ENCODE measurements at regions not wholly inside any gene's neighbourhood (a gene's known extent, or its start where the extent isn't known, plus 50 kb on each side); places are given as distances from the start of the nearest gene placed in this dataset.

- TF ChIP-seq ZNF785 (tag by site-specific recombination; IDR thresholded peaks at IDR 0.05) = no peak
- TF ChIP-seq REPIN1 (tag by site-specific recombination; IDR thresholded peaks at IDR 0.05; ENCODE audit: low read depth) = no peak
- no peak for TF ChIP-seq GLI4 (tag by site-specific recombination; IDR thresholded peaks at IDR 0.05)
Observed at GRCh38 chr7:10537764-10538163, 435.9 kb upstream of the PHF14 start (continued).

GRCh38 chr7:10557375-10557774 is 416.3 kb upstream of the PHF14 start:
- H3K4me1 ChIP-seq (ENCODE audit: control insufficient read depth, insufficient read depth, low read length) = no peaks in the 10 kb centered on the region
- no peaks in the 10 kb centered on the region for H3K9me3 ChIP-seq (ENCODE audit: control insufficient read depth, insufficient read depth, low read depth, low read length)
- CTCF ChIA-PET = no interaction called here
- H3K27ac ChIP-seq (ENCODE audit: extremely low read depth, low read depth, low read length) = no peak overlapping the region
- H3K36me3 ChIP-seq (ENCODE audit: control insufficient read depth in 2 of 2, insufficient read depth in 1 of 2, low read length in 2 of 2) = no peaks in the 10 kb centered on the region
- no peak for TF ChIP-seq MZF1 (tag by site-specific recombination; IDR thresholded peaks at IDR 0.05; ENCODE audit: borderline replicate concordance)
- TF ChIP-seq KLF10 (tag by site-specific recombination; IDR thresholded peaks at IDR 0.05) = no peak
- no peak overlapping the region for H3K4me3 ChIP-seq (ENCODE audit: low read depth, low read length)
- POLR2A ChIA-PET = no interaction called here

- Histone ChIP-seq H3K4me1 (ENCODE audit: control insufficient read depth, insufficient read depth, low read length) (no peaks in the 10 kb centered on the region), H3K9me3 (ENCODE audit: control insufficient read depth, insufficient read depth, low read depth, low read length) (no peaks in the 10 kb centered on the region), H3K4me3 (ENCODE audit: low read depth, low read length) (no peak overlapping the region), H3K36me3 (ENCODE audit: control insufficient read depth in 2 of 2, insufficient read depth in 1 of 2, low read length in 2 of 2) (no peaks in the 10 kb centered on the region), H3K27ac (ENCODE audit: extremely low read depth, low read depth, low read length) (no peak overlapping the region)
- POLR2A ChIA-PET = no interaction called here
- TF ChIP-seq ZNF549 (tag by site-specific recombination; IDR thresholded peaks at IDR 0.05) (no peak), PATZ1 (tag by site-specific recombination; IDR thresholded peaks at IDR 0.05) (no peak), ZNF677 (tag by site-specific recombination; IDR thresholded peaks at IDR 0.05) (no peak), ZSCAN23 (tag by site-specific recombination; IDR thresholded peaks at IDR 0.05) (no peak), ZFP41 (tag by site-specific recombination; IDR thresholded peaks at IDR 0.05; ENCODE audit: borderline replicate concordance) (no peak), ZSCAN4 (tag by site-specific recombination; IDR thresholded peaks at IDR 0.05) (no peak), ZNF707 (tag by site-specific recombination; IDR thresholded peaks at IDR 0.05) (no peak), IKZF3 (tag by site-specific recombination; IDR thresholded peaks at IDR 0.05) (no peak), ZNF248 (tag by site-specific recombination; IDR thresholded peaks at IDR 0.05) (no peak), ZNF580 (tag by site-specific recombination; IDR thresholded peaks at IDR 0.05) (no peak), ZNF10 (tag by site-specific recombination; IDR thresholded peaks at IDR 0.05) (no peak)
- CTCF ChIA-PET = no interaction called here
Observed at GRCh38 chr7:10560497-10560896, 413.2 kb upstream of the PHF14 start.

- H3K4me3 ChIP-seq (ENCODE audit: low read depth, low read length) = no peak overlapping the region
- no peaks in the 10 kb centered on the region for H3K9me3 ChIP-seq (ENCODE audit: control insufficient read depth, insufficient read depth, low read depth, low read length)
- no peaks in the 10 kb centered on the region for H3K36me3 ChIP-seq (ENCODE audit: control insufficient read depth in 2 of 2, insufficient read depth in 1 of 2, low read length in 2 of 2)
- no peaks in the 10 kb centered on the region for H3K4me1 ChIP-seq (ENCODE audit: control insufficient read depth, insufficient read depth, low read length)
- CTCF ChIA-PET = no interaction called here
- POLR2A ChIA-PET = no interaction called here
- H3K27ac ChIP-seq (ENCODE audit: extremely low read depth, low read depth, low read length) = no peak overlapping the region
- TF ChIP-seq AEBP2 (tag by site-specific recombination; IDR thresholded peaks at IDR 0.05; ENCODE audit: borderline replicate concordance) (no peak), ZBTB49 (tag by site-specific recombination; IDR thresholded peaks at IDR 0.05; ENCODE audit: low read depth) (no peak), ZNF133 (tag by site-specific recombination; IDR thresholded peaks at IDR 0.05) (no peak), ZNF701 (tag by site-specific recombination; IDR thresholded peaks at IDR 0.05) (no peak), ZNF16 (tag by site-specific recombination; IDR thresholded peaks at IDR 0.05; ENCODE audit: low read depth) (no peak), ZNF785 (tag by site-specific recombination; IDR thresholded peaks at IDR 0.05) (no peak), INSM2 (tag by site-specific recombination; IDR thresholded peaks at IDR 0.05) (no peak)
Observed at GRCh38 chr7:10568891-10569290, 404.8 kb upstream of the PHF14 start.

Measured in HEK293 (cell line).